ENCODE measurements at regions not wholly inside any gene's neighbourhood (a gene's known extent, or its start where the extent isn't known, plus 50 kb on each side); places are given as distances from the start of the nearest gene placed in this dataset.

- Histone ChIP-seq H3K4me3 (ENCODE audit: extremely low read depth in 1 of 4, insufficient read depth in 2 of 4, low read depth in 3 of 4, low read length in 4 of 4) (no peak overlapping the region), H3K23ac (ENCODE audit: insufficient read length) (no peak overlapping the region), H4K91ac (replicated peaks; ENCODE audit: insufficient read length, low read length) (no peak overlapping the region), H3K36me3 (ENCODE audit: control insufficient read depth in 2 of 4, insufficient read depth in 4 of 4, low read length in 3 of 4) (no peaks in the 10 kb centered on the region), H2BK20ac (ENCODE audit: low read length) (no peak overlapping the region), H3K9me3 (ENCODE audit: insufficient read depth in 2 of 2, low read depth in 1 of 2, low read length in 1 of 2) (no peaks in the 10 kb centered on the region), H3K14ac (ENCODE audit: insufficient read length) (no peak overlapping the region), H3K27ac (ENCODE audit: low read depth, low read length) (no peak overlapping the region), H2BK5ac (ENCODE audit: low read depth, low read length) (no peak overlapping the region), H4K5ac (ENCODE audit: insufficient read length, low read depth, low read length) (no peak overlapping the region), H4K20me1 (replicated peaks in 1 of 2; ENCODE audit: control insufficient read depth in 1 of 2, insufficient read depth in 2 of 2, low read length in 2 of 2) (no peaks in the 10 kb centered on the region), H3K23me2 (ENCODE audit: low read depth, low read length) (no peaks in the 10 kb centered on the region), H3K56ac (replicated peaks; ENCODE audit: insufficient read length, low read depth, low read length) (no peak overlapping the region), H2AK5ac (ENCODE audit: low read depth, low read length) (no peak overlapping the region), H4K8ac (ENCODE audit: extremely low read depth, insufficient read depth, low read length) (no peak overlapping the region), H2BK12ac (ENCODE audit: low read depth, low read length) (no peak overlapping the region), H2AFZ (ENCODE audit: low read length) (no peak overlapping the region), H3K4me1 (replicated peaks in 1 of 4; ENCODE audit: control insufficient read depth in 3 of 4, insufficient read depth in 4 of 4, low read length in 3 of 4) (no peaks in the 10 kb centered on the region; a peak in 1 of 7 replicates), H3K79me2 (ENCODE audit: control insufficient read depth in 1 of 2, insufficient read depth in 2 of 2, low read length in 2 of 2) (no peaks in the 10 kb centered on the region), H3K27me3 (replicated peaks in 1 of 4; ENCODE audit: control insufficient read depth in 3 of 4, extremely low read depth in 1 of 4, insufficient read depth in 3 of 4, low read length in 3 of 4) (no peaks in the 10 kb centered on the region), H3K4me2 (ENCODE audit: insufficient read depth in 1 of 2, low read depth in 2 of 2, low read length in 2 of 2) (no peak overlapping the region), H3K4ac (replicated peaks; ENCODE audit: insufficient read length, low read depth, low read length) (no peak overlapping the region), H3K9ac (replicated peaks in 1 of 4; ENCODE audit: extremely low read depth in 1 of 4, low read depth in 3 of 4, low read length in 3 of 4) (no peak overlapping the region), H2BK15ac (ENCODE audit: low read length) (no peak overlapping the region), H3K18ac (ENCODE audit: extremely low read depth, low read length) (no peak overlapping the region), H3K79me1 (ENCODE audit: low read depth, low read length) (no peaks in the 10 kb centered on the region), H2BK120ac (replicated peaks; ENCODE audit: low read depth, low read length) (no peak overlapping the region)
- DNase-seq (ENCODE audit: low read depth in 1 of 2, low spot score in 2 of 2) (peak in 1 of 2 experiments; percentile 16), FAIRE-seq (no peak)
- WGBS, 2 experiments (ENCODE audit: extremely low coverage in 1 of 2, insufficient coverage in 1 of 2, insufficient read length in 1 of 2, insufficient replicate concordance in 2 of 2, low coverage in 1 of 2, low lambda C conversion rate in 2 of 2, missing lambda C conversion rate in 1 of 2) = 82% methylated on average over 7 of the region's 7 CpGs; no CpG with 5 or more reads in 1 of the 2 experiments
- CTCF ChIA-PET (ENCODE audit: partially characterized antibody) = no interaction called here
- POLR2A ChIA-PET (ENCODE audit: partially characterized antibody) = no interaction called here
- TF ChIP-seq RNF2 (IDR thresholded peaks at IDR 0.05; ENCODE audit: borderline replicate concordance, low read depth, low read length, missing control alignments, poor library complexity, severe bottlenecking) = no peak
- no peak for TF ChIP-seq TCF12 (IDR thresholded peaks at IDR 0.05; ENCODE audit: low read depth, low read length)
- no peak for TF ChIP-seq PHF8 (conservative IDR thresholded peaks at IDR 0.05; ENCODE audit: low read depth, low read length)
- TF ChIP-seq NANOG (IDR thresholded peaks at IDR 0.05; ENCODE audit: insufficient read depth, low read depth, low read length, poor library complexity, severe bottlenecking) = no peak
- TF ChIP-seq EGR1 (IDR thresholded peaks at IDR 0.05; ENCODE audit: borderline replicate concordance, low read depth, low read length) = no peak
- TF ChIP-seq ZNF274 (IDR thresholded peaks at IDR 0.05; ENCODE audit: borderline replicate concordance, extremely low read depth, low read length) = no peak
- no peak for TF ChIP-seq GTF2F1 (IDR thresholded peaks at IDR 0.05; ENCODE audit: borderline replicate concordance, low read depth, low read length)
- no peak for TF ChIP-seq POLR2A (IDR thresholded peaks at IDR 0.05; ENCODE audit: control extremely low read depth in 1 of 2, low read depth in 2 of 2, low read length in 2 of 2)
- no peak for TF ChIP-seq MAX (IDR thresholded peaks at IDR 0.05)
- no peak for TF ChIP-seq CEBPB (IDR thresholded peaks at IDR 0.05; ENCODE audit: low read depth, low read length)
- TF ChIP-seq HDAC2 (IDR thresholded peaks at IDR 0.05; ENCODE audit: borderline replicate concordance in 1 of 2, low read depth in 2 of 2, low read length in 2 of 2) = no peak
- TF ChIP-seq CBX5 (IDR thresholded peaks at IDR 0.05; ENCODE audit: low read depth, low read length) = no peak
- no peak for TF ChIP-seq ATF2 (IDR thresholded peaks at IDR 0.05; ENCODE audit: low read length)
Observed at GRCh38 chr17:31698751-31699150, 160.3 kb downstream of the COPRS start.

Measured in H1 (cell line).